Activated CD8-positive, alpha-beta T cell treated with anti-CD3 and anti-CD28 coated beads, Interleukin-2, amount 10 ng/mL, durations not matched to agents 7 days and 5 days (primary cell): ENCODE measurements at regions not wholly inside any gene's neighbourhood (a gene's known extent, or its start where the extent isn't known, plus 50 kb on each side); places are given as distances from the start of the nearest gene placed in this dataset.
"Not testable (repeated sequence)": the region's sequence is repeated elsewhere in the genome, so short reads cannot be mapped to it uniquely, and the experiment has no call there.

Experiments
- ATAC-seq: fragments of 150-1000 bp; cut with Tn5 transposase; one replicate; pipeline ENCODE4 v1.10.0; 2021; ENCODE audit warnings: moderate library complexity
- CTCF ChIA-PET: fragments of 350-600 bp; sonication (Branson Sonifier 250); formaldehyde crosslinking; loops from one replicate; lab custom pipeline; 2021; ENCODE audit warnings: antibody characterized with exemption; lab: Charles Lee
- POLR2A ChIA-PET: fragments of 350-600 bp; sonication (Branson Sonifier 250); formaldehyde crosslinking; loops from one replicate; lab custom pipeline; 2021; ENCODE audit warnings: antibody characterized with exemption; lab: Charles Lee
- DNase-seq: peaks from one replicate; pipeline ENCODE4 v3.0.0-alpha.2; 2020
- H3K27ac Mint-ChIP-seq: one replicate; pipeline ENCODE4 v1.8.0; 2021; ENCODE audit warnings: mild to moderate bottlenecking, mixed read lengths
- H3K27me3 Mint-ChIP-seq: one replicate; pipeline ENCODE4 v1.8.0; 2021; ENCODE audit warnings: low read depth, mixed read lengths
- H3K36me3 Mint-ChIP-seq: one replicate; pipeline ENCODE4 v1.8.0; 2021; ENCODE audit warnings: low read depth, mixed read lengths
- H3K4me1 Mint-ChIP-seq: one replicate; pipeline ENCODE4 v1.8.0; 2021; ENCODE audit warnings: low read depth, mixed read lengths
- H3K4me3 Mint-ChIP-seq: one replicate; pipeline ENCODE4 v1.8.0; 2021; ENCODE audit warnings: mild to moderate bottlenecking, mixed read lengths
- H3K9me3 Mint-ChIP-seq: one replicate; pipeline ENCODE4 v1.8.0; 2022; ENCODE audit warnings: mixed read lengths; ENCODE audit not compliant: insufficient read depth

DNA sequence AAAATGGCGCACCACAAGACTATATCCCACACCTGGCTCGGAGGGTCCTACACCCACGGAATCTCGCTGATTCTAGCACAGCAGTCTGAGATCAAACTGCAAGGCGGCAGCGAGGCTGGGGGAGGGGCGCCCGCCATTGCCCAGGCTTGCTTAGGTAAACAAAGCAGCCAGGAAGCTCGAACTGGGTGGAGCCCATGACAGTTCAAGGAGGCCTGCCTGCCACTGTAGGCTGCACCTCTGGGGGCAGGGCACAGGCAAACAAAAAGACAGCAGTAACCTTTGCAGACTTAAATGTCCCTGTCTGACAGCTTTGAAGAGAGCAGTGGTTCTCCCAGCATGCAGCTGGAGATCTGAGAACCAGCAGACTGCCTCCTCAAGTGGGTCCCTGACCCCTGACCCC is 894.3 kb upstream of the FBXO33 start:
- POLR2A ChIA-PET, H3K4me3 Mint-ChIP-seq, CTCF ChIA-PET, ATAC-seq, DNase-seq, H3K4me1 Mint-ChIP-seq, H3K36me3 Mint-ChIP-seq, H3K27ac Mint-ChIP-seq, H3K27me3 Mint-ChIP-seq: not testable (repeated sequence)
- peaks cover 23% of the 10 kb centered on the region for H3K9me3 Mint-ChIP-seq

DNA sequence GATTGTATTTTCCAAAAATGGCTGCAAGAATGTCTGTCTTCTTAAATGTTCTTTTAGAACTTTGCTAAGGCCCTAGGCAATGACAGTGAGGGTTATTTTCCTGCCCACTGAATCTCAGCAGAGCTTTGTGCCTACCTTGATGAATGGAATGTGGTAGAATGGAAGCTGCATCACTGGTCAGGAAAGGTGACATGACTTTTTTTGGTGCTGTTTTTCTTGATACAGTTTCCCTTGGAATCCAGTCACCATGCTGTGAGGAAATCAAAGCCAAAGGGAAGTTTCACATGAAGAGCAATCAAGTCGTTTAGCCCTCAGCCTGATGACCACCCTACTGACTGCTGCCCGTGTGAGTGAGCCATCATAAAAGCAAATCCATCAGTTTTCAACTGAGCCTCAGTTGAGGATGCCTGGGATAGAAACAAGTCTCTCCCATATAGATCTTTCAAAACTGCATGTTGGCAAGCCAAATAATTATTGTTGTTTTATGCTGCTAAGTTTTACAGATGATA is 886.0 kb upstream of the FBXO33 start:
- Mint-ChIP-seq H3K4me3 (no peak overlapping the region), H3K9me3 (peaks cover 19% of the 10 kb centered on the region), H3K27ac (no peak overlapping the region), H3K4me1 (no peaks in the 10 kb centered on the region), H3K36me3 (no peaks in the 10 kb centered on the region), H3K27me3 (no peaks in the 10 kb centered on the region)
- CTCF ChIA-PET = no interaction called here
- no peak for DNase-seq
- ATAC-seq = no peak
- POLR2A ChIA-PET = no interaction called here

DNA sequence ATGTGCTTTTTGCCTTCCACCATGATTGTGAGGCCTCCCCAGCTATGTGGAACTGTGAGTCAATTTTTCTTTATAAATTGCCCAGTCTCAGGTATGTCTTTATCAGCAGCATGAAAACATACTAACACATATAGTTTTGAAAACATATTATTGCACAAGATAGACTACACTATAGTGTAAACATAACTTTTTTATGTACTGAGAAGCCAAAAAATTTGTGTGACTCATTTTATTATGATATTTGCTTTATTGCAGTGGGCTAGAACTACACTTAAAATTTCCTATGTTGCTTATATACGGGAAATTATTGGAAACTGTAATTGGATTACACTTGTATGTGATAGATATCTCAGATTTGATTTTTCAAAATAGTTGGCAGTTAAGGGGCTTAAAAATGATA is 885.5 kb upstream of the FBXO33 start:
- DNase-seq = no peak
- Mint-ChIP-seq H3K4me1 (no peaks in the 10 kb centered on the region), H3K27ac (no peak overlapping the region), H3K27me3 (no peaks in the 10 kb centered on the region), H3K4me3 (no peak overlapping the region), H3K36me3 (no peaks in the 10 kb centered on the region), H3K9me3 (peaks cover 19% of the 10 kb centered on the region)
- ATAC-seq = no peak
- POLR2A ChIA-PET = no interaction called here
- CTCF ChIA-PET = no interaction called here

DNA sequence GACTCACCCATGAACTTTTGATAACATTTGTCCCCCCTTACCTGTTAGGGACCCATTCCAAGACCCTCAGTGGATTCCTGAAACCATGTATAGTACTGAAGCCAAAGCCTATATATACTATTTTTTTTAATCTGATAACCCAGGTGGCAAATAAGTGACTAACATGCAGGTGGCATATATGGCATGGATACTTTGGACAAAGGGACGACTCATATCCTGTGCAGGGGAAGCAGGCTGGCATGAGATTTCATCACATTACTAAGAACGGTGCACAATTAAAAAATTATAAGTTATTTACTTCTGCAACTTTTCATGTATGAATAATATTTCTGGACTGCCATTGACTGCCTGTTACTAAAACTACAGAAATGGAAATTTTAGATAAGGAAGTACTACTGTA is 880.1 kb upstream of the FBXO33 start:
- H3K27ac Mint-ChIP-seq = no peak overlapping the region
- H3K36me3 Mint-ChIP-seq = no peaks in the 10 kb centered on the region
- H3K4me3 Mint-ChIP-seq = no peak overlapping the region
- no peaks in the 10 kb centered on the region for H3K4me1 Mint-ChIP-seq
- DNase-seq = no peak
- POLR2A ChIA-PET = no interaction called here
- H3K9me3 Mint-ChIP-seq = no peaks in the 10 kb centered on the region
- ATAC-seq = no peak
- CTCF ChIA-PET = no interaction called here
- H3K27me3 Mint-ChIP-seq = no peaks in the 10 kb centered on the region

DNA sequence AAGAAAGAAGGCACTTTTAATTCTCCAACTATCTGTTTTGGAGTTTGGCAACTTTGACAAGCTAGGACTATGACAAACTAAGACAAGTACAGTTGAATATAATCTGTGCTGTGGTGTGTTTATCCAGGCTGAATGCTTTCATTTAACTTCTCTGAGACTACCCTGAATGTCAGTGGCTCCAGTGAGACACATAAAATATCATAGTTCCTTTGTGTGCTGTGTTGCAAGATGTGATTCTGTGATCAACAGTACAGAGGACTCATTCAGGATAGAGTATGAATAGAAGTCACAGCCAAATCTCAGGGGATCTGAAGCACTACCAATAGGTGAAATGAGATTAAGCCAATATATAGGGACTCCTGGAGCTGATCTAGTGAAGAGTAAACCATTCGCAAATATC is 876.9 kb upstream of the FBXO33 start:
- CTCF ChIA-PET = no interaction called here
- no peaks in the 10 kb centered on the region for H3K27me3 Mint-ChIP-seq
- POLR2A ChIA-PET = no interaction called here
- no peak overlapping the region for H3K4me3 Mint-ChIP-seq
- H3K4me1 Mint-ChIP-seq = no peaks in the 10 kb centered on the region
- ATAC-seq (no peak), DNase-seq (no peak)
- no peaks in the 10 kb centered on the region for H3K36me3 Mint-ChIP-seq
- no peak overlapping the region for H3K27ac Mint-ChIP-seq
- H3K9me3 Mint-ChIP-seq = no peaks in the 10 kb centered on the region

DNA sequence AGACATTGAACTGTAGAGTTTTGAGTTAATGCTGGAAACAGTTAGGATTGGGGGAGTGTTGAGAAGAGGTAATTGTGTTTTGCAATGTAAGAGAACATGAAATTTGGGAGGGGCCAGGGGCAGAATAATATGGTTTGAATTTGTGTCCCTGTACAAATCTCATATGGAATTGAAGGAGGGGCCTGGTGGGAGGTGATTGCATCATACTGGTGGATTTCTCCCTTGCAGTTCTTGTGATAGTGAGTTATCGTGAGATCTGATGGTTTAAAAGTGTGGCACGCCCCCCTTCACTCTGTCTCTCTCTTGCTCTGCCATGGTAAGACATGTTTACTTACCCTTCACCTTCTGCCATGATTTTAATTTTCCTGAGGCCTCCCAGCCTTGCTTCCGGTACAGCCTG is 876.0 kb upstream of the FBXO33 start:
- no peaks in the 10 kb centered on the region for H3K36me3 Mint-ChIP-seq
- no peak overlapping the region for H3K4me3 Mint-ChIP-seq
- ChIA-PET CTCF (no interaction called here), POLR2A (no interaction called here)
- H3K4me1 Mint-ChIP-seq = no peaks in the 10 kb centered on the region
- no peaks in the 10 kb centered on the region for H3K9me3 Mint-ChIP-seq
- H3K27me3 Mint-ChIP-seq = no peaks in the 10 kb centered on the region
- no peak for DNase-seq
- H3K27ac Mint-ChIP-seq = no peak overlapping the region
- ATAC-seq = no peak

DNA sequence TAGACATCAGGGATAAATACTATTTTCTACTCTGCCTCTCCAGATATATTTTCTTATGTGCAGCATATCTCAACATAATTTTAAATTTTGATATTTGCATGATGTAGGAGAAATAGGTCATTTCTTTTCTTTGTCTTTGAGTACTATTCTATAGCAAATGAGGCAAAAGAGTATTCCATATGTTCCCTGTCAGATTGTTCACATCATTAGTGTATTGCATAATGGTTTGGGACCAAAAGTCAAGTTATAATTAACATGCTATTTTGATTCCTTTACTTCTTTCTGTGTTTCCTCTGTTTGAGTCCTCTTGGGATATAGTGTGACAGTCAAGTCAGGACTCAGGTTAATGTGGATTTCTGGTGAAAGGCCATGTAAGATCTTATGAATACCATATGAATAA is 864.6 kb upstream of the FBXO33 start:
- H3K27ac Mint-ChIP-seq = no peak overlapping the region
- H3K27me3 Mint-ChIP-seq = no peaks in the 10 kb centered on the region
- DNase-seq (no peak), ATAC-seq (no peak)
- no peak overlapping the region for H3K4me3 Mint-ChIP-seq
- CTCF ChIA-PET = no interaction called here
- H3K4me1 Mint-ChIP-seq = no peaks in the 10 kb centered on the region
- POLR2A ChIA-PET = no interaction called here
- H3K36me3 Mint-ChIP-seq = no peaks in the 10 kb centered on the region
- H3K9me3 Mint-ChIP-seq = peaks cover 11% of the 10 kb centered on the region

DNA sequence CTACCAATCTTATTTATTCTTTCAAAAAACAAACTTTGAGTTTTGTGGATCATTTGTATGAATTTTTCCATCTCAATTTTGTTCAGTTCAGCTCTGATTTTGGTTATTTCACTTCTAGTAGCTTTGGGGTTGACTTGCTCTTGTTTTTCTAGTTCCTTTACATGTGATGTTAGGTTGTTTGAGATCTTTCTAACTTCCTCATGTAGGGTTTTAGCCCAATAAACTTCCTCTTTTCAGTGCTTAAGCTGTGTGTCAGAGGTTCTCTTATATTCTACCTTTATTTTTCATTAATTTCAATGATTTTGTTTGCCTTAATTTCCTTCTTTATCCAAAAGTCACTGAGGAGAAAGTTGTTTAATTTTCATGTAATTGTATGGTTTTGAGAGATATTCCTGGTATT is 860.4 kb upstream of the FBXO33 start:
- Mint-ChIP-seq H3K36me3 (no peaks in the 10 kb centered on the region), H3K4me3 (no peak overlapping the region), H3K27ac (no peak overlapping the region), H3K9me3 (peaks cover 14% of the 10 kb centered on the region), H3K27me3 (no peaks in the 10 kb centered on the region), H3K4me1 (no peaks in the 10 kb centered on the region)
- DNase-seq = no peak
- no peak for ATAC-seq
- CTCF ChIA-PET = no interaction called here
- POLR2A ChIA-PET = no interaction called here

DNA sequence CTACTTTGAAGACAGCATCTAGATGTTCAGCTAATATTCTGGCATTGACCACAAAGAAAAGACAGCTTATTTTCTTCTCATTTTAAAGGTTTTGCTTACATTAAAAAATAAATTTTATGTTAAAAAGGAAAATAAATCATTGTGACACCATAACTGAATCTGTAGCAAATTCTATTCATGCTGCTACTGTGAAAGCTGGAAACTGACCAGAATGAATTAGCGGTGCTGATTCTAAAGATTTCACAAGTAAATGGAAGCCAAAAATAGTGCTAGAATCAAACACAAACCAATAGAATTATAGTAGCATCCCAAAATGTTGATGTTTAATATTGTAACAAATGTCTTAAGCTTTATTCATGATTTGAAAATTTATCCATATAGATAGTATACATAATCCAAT is 850.0 kb upstream of the FBXO33 start:
- no peak overlapping the region for H3K27ac Mint-ChIP-seq
- DNase-seq (no peak), ATAC-seq (no peak)
- no peaks in the 10 kb centered on the region for H3K36me3 Mint-ChIP-seq
- no peaks in the 10 kb centered on the region for H3K27me3 Mint-ChIP-seq
- peaks cover 25% of the 10 kb centered on the region for H3K9me3 Mint-ChIP-seq
- H3K4me3 Mint-ChIP-seq = no peak overlapping the region
- POLR2A ChIA-PET = no interaction called here
- no peaks in the 10 kb centered on the region for H3K4me1 Mint-ChIP-seq
- CTCF ChIA-PET = no interaction called here

DNA sequence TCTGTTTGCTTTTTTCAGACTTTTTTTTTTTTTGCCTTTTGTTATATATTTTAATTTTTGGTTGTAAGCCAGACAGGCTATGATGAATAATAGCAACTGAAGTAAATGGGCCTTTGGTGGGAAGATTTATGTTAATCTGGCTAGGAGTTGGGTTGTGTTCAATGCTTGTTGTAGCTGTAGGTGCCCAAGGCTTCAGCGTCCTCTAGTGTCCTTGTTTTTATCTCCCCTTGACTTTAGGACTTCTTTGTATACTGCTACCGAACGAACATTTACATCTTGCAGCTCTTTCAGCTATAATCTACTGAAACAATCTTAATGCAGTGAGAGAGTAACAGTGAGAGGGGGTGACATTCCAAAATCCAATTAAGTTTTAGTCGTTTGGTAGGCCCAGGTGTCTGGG is 848.4 kb upstream of the FBXO33 start:
- ChIA-PET POLR2A (no interaction called here), CTCF (no interaction called here)
- Mint-ChIP-seq H3K9me3 (peaks cover 18% of the 10 kb centered on the region), H3K27me3 (no peaks in the 10 kb centered on the region), H3K4me3 (no peak overlapping the region), H3K4me1 (no peaks in the 10 kb centered on the region), H3K36me3 (no peaks in the 10 kb centered on the region), H3K27ac (no peak overlapping the region)
- DNase-seq = no peak
- ATAC-seq = no peak

DNA sequence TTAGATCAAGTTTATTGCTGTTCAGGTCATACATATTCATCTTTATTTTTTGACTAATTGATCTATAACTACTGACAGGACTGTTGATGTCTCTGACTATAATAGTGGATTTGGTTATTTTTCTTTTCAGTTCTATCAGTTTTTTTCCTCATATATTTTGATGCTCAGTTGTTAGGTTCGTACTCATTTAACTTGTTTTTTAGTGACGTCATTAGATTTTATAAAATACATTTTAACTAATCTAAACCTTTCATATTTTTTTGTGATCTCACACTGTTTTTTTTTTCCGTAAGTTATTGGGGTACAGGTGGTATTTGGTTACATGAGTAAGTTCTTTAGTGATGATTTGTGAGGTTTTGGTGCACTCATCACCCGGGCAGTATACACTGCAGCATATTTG is 841.2 kb upstream of the FBXO33 start:
- no peak overlapping the region for H3K4me3 Mint-ChIP-seq
- peaks cover 4% of the 10 kb centered on the region for H3K9me3 Mint-ChIP-seq
- ATAC-seq = no peak

DNA sequence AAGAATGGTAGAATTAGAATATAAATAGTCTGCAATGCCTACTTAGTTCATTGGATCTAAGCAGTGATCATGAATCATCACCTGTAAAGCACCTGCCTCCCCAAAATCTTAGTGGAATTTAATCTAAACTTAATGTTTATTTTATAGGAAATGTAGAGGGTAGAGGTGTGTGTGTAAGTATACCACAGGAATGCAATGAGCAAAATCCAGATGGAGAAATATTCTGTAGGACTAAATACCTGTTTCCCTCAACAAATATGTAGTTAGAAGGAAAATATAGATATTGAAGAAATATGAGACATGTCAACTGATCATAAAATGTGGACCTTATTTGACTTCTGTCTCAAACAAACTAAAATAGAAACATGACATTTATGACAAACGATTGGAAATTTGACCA is 839.2 kb upstream of the FBXO33 start:
- Mint-ChIP-seq H3K4me3 (no peak overlapping the region), H3K4me1 (no peaks in the 10 kb centered on the region), H3K27me3 (no peaks in the 10 kb centered on the region), H3K36me3 (no peaks in the 10 kb centered on the region), H3K9me3 (no peaks in the 10 kb centered on the region), H3K27ac (no peak overlapping the region)
- ChIA-PET CTCF (no interaction called here), POLR2A (no interaction called here)
- DNase-seq (no peak), ATAC-seq (no peak)

More for the DNA sequence above, 841.2 kb upstream of the FBXO33 start:
- CTCF ChIA-PET = no interaction called here
- POLR2A ChIA-PET = no interaction called here
- DNase-seq = no peak
- H3K4me1 Mint-ChIP-seq = no peaks in the 10 kb centered on the region
- H3K27ac Mint-ChIP-seq = no peak overlapping the region
- no peaks in the 10 kb centered on the region for H3K36me3 Mint-ChIP-seq
- no peaks in the 10 kb centered on the region for H3K27me3 Mint-ChIP-seq

DNA sequence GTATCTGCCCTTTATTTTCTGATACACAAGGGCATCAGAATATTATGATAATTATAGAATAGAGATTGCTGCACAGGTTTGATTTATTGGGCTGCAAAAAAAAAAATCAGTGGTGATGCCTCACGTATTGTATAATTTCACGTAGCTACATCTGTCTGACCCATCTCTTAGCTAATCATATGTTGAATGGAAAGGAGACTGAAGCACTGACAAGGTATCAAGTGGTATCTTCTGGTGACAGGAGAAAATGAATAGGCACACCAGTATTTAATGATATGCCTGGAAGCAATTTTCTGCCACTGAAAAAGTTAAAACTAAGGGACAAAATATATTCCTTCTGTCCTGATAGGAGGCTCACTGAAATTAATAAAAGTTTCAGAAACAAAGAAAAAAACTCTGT is 837.2 kb upstream of the FBXO33 start:
- H3K4me1 Mint-ChIP-seq = no peaks in the 10 kb centered on the region
- CTCF ChIA-PET = no interaction called here
- DNase-seq = no peak
- H3K4me3 Mint-ChIP-seq = no peak overlapping the region
- no peak overlapping the region for H3K27ac Mint-ChIP-seq
- H3K27me3 Mint-ChIP-seq = no peaks in the 10 kb centered on the region
- no peak for ATAC-seq
- POLR2A ChIA-PET = no interaction called here
- H3K9me3 Mint-ChIP-seq = no peaks in the 10 kb centered on the region
- no peaks in the 10 kb centered on the region for H3K36me3 Mint-ChIP-seq
